AG10803 (cell line): ENCODE measurements at regions not wholly inside any gene's neighbourhood (a gene's known extent, or its start where the extent isn't known, plus 50 kb on each side); places are given as distances from the start of the nearest gene placed in this dataset.

ENCODE experiments used
- DNase-seq: peaks from one replicate; pipeline ENCODE4 v3.0.0; 2010; ENCODE audit warnings: low read depth
- H3K4me3 ChIP-seq: 2 replicates; pipeline ENCODE4 v1.5.1; 2011; ENCODE audit warnings: mild to moderate bottlenecking, low read length, control low read depth
- CTCF ChIP-seq: conservative IDR thresholded peaks from 2 replicates; pipeline ENCODE4 v1.5.1; 2011; ENCODE audit warnings: mild to moderate bottlenecking, low read length, control low read depth, inconsistent platforms

GRCh38 chr10:78559661-78560340 lies 509.0 kb upstream of the ZMIZ1 start:
- DNase-seq: no peak
- no peak for TF ChIP-seq CTCF
- H3K4me3 ChIP-seq: no peak overlapping the region

- no peak for TF ChIP-seq CTCF
- no peak for DNase-seq
- H3K4me3 ChIP-seq: no peak overlapping the region
These were observed 508.5 kb upstream of the ZMIZ1 start for GRCh38 chr10:78560341-78560688.

GRCh38 chr10:78563314-78563713 lies 505.5 kb upstream of the ZMIZ1 start:
- DNase-seq: no peak
- no peak for TF ChIP-seq CTCF
- no peak overlapping the region for H3K4me3 ChIP-seq

GRCh38 chr10:78565841-78566240 lies 502.9 kb upstream of the ZMIZ1 start:
- DNase-seq: peak; percentile 57
- no peak for TF ChIP-seq CTCF

GRCh38 chr10:78566284-78567111 lies 502.3 kb upstream of the ZMIZ1 start:
- DNase-seq: peak; percentile 87
- TF ChIP-seq CTCF: no peak
- H3K4me3 ChIP-seq: no peak overlapping the region

More at GRCh38 chr10:78565841-78566240, 502.9 kb upstream of the ZMIZ1 start:
- H3K4me3 ChIP-seq: no peak overlapping the region

GRCh38 chr10:78567680-78568455 lies 500.9 kb upstream of the ZMIZ1 start:
- H3K4me3 ChIP-seq: no peak overlapping the region
- no peak for DNase-seq
- TF ChIP-seq CTCF: no peak
